HG02642 (cell line): ENCODE measurements at regions not wholly inside any gene's neighbourhood (a gene's known extent, or its start where the extent isn't known, plus 50 kb on each side); places are given as distances from the start of the nearest gene placed in this dataset.

Experiments
- ATAC-seq: cut with Tn5 transposase; IDR thresholded peaks from one replicate; pipeline ENCODE4 v1.9.1; 2021; ENCODE audit warnings: mild to moderate bottlenecking; ENCODE audit not compliant: unreplicated experiment, poor library complexity

GRCh38 chr13:76168661-76169060, 532.5 kb downstream of the LMO7 start:
- no peak for ATAC-seq

GRCh38 chr13:76164290-76164689, 528.2 kb downstream of the LMO7 start:
- no peak for ATAC-seq

DNA sequence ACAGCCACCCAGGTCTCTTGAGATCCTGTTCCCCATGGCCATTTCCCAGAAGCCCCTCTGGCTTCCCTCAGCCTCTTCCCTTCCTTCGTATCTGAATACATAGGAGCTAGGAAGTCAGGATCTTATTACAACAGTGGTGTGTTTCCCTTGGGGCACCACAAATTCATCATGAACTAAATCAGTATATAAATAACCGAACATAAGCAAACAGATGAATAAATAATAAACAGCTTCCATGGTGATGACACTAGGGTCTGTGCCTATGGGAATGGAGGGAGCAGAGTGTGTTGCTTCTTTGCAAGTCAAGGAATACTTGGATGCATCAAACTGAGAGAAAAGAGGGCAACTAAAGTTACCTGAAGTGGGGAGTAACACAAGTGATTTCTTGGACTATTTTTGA, 527.6 kb downstream of the LMO7 start:
- no peak for ATAC-seq

DNA sequence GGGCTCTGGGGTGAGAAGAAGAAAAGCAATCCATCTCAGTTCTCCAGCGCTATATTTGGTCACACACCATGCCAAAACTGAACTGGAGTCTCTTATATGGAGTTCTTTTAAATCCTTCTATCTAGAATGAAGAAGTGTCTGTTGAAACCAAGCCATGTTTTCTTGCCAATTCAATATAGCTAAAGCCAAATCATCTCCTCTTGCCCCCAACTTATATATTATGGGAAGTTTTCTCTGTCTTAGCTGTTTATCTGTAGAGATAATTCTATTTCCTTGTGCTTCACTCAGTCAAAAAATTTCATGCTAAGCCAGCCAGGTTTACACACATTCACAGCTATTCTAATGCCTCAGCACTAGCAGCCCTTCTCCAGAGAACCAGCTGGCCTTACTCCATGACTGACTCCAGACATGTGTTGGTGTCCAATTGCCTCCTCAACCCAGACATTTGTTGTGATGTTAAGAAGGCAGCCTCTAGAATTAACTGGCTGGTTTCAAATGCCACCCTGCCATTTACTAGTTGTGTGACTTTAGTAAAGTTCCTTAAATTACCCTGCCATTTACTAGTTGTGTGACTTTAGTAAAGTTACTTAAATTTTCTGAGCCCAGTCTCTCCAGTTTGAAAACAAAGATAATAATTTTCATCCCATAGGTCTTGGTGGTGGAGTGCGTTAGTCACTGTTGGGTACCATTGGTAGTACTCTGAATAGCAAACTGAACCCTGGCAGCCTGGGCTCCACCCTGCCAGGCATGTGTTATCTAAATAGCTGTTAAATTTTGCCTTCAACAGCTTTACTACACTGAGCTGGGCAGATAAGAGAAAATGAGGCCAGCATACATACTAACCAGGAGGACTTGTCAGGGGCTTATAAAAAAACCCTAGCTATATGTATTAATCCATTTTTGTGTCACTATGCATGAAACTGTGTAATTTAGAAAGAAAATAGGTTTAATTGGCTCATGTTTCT, 525.1 kb downstream of the LMO7 start:
- ATAC-seq: no peak

DNA sequence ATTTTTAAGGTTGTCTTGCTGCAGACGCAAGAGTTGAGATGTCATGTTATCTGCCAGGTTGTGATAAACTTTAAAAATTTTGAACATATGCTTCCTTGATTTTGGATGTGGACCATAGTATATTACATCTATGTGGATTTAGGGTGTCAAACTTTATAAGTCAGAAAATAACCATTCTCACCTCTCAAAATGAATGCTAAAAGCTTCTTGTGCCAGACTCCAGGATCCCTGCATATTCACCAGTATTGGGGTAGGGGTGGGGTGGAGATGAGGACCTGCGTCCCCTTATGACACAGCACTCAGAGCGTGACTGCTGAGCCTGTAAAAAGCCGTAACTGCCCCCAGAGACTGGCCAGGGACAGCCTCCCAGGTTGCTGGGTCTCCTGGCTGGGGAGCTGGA, 524.4 kb downstream of the LMO7 start:
- ATAC-seq: no peak

DNA sequence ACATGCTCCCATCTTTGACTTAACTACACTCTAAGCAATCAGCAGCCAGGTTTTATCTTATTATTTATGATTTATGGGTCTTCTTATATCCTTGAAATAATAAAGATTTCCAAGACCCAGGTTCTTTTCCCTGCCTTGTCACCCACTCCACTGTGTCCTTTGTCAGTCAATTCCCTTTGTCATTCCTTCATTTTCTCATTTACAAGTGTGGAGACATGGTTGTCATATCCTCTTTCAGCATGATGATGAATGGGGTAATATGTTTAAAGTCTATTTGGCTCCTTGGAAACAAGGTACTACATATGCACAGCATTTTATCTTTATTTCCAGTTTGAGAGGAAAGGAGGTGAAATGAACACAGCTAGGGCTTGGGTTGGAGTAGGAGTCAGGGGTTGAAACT, 521.8 kb downstream of the LMO7 start:
- no peak for ATAC-seq

GRCh38 chr13:76153239-76153638, 517.1 kb downstream of the LMO7 start:
- no peak for ATAC-seq

DNA sequence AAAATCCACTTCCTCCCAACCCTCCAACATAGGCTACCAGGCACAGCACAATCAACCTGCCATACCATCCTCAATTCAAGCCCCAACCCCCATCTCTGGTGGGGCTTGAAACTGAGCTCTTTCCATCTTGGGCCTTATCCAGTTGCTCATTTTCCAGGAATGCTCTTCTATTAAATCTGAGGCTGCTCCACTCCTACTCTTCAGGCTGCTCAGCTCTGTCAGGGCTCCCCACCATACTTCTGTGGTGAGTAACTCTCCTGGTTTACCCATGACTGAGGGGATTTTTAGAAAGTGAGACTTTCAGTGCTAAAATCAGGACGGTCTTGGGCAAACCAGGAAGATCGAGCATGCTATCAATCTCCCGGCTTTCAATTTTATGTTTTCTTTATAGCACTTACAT, 512.8 kb downstream of the LMO7 start:
- no peak for ATAC-seq

DNA sequence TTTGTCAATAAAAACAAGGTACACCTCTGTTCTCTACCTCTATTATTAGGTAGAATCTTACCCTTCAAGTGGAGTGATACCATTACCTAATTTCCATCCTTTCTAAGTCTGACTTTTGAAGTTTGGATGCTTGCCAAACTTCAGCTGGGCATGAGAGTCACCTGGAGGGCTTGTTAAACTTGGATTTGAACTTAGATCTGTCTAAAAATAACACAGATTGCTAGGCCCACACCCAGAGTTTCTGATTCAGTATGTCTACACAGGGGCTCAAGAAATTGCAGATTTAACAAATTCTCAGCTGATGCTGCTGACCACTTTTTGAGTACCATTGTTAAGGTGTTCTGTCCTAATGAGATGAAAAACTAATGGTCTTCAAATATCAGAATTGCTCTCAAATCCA, 512.2 kb downstream of the LMO7 start:
- no peak for ATAC-seq

GRCh38 chr13:76132532-76132931, 496.4 kb downstream of the LMO7 start:
- ATAC-seq: no peak

DNA sequence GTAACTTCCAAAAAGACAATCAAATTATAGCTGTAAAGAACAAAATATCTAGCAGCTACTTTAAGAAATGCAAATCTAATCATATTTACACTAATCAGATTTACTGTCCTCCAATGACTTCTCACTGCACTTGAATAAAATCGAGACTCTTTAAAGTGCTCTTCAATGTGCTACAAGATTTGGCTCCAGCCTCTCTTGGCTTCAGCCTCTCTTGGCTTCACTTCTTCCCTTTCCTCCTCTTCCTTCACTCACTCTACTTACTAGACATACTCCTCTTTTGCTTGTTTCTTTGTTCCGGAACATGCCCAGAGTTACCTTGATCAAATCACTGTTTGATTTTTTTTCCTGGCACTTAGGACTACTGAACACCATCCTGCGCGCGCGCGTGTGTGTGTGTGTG, 495.4 kb downstream of the LMO7 start:
- ATAC-seq: no peak

- ATAC-seq: no peak
These were observed 493.3 kb downstream of the LMO7 start for GRCh38 chr13:76129305-76130000.

- no peak for ATAC-seq
These were observed 491.8 kb downstream of the LMO7 start for GRCh38 chr13:76127922-76128321.

DNA sequence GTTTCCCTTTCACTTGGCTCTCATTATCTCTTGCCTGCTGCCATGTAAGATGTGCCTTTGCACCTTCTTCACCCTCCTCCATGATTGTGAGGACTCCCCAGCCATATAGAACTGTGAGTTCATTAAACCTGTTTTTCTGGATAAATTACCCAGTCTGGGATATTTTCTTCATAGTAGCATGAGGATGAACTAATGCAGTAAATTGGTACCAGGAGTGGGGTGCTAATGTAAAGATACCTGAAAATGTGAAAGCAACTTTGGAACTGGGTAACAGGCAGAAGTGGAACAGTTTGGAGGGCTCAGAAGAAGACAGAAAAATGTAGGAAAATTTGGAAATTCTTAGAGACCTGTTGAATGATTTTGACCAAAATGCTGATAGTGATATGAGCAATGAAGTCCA, 487.4 kb downstream of the LMO7 start:
- no peak for ATAC-seq

GRCh38 chr13:76116751-76117360, 480.7 kb downstream of the LMO7 start:
- ATAC-seq: no peak

GRCh38 chr13:76106763-76107162, 470.6 kb downstream of the LMO7 start:
- ATAC-seq: no peak

GRCh38 chr13:76094645-76095044, 458.5 kb downstream of the LMO7 start:
- ATAC-seq: no peak

- no peak for ATAC-seq
These were observed 454.9 kb downstream of the LMO7 start for GRCh38 chr13:76091076-76091475.

DNA sequence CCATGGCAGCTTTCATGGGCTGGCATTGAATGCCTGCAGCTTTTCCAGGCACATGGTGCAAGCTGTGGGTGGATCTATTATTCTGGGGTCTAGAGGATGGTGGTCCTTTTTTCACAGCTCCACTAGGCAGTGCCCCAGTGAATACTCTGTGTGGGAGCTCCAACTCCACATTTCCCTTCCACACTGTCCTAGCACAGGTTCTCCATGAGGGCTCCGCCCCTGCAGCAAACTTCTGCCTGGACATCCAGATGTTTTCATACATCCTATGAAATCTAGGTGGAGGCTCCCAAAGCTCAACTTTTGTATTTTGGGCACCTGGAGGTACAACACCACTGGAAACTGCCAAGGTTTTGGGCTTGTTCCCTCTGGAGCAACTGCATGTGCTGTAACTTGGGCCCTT, 450.6 kb downstream of the LMO7 start:
- no peak for ATAC-seq

- no peak for ATAC-seq
These were observed 431.7 kb downstream of the LMO7 start for GRCh38 chr13:76067850-76068249.

GRCh38 chr13:76053181-76053580, 417.1 kb downstream of the LMO7 start:
- no peak for ATAC-seq
